Activated CD8-positive, alpha-beta T cell treated with anti-CD3 and anti-CD28 coated beads, Interleukin-2, amount 10 ng/mL, durations not matched to agents 7 days and 5 days (primary cell): ENCODE measurements at regions not wholly inside any gene's neighbourhood (a gene's known extent, or its start where the extent isn't known, plus 50 kb on each side); places are given as distances from the start of the nearest gene placed in this dataset.
"Not testable (repeated sequence)": the region's sequence is repeated elsewhere in the genome, so short reads cannot be mapped to it uniquely, and the experiment has no call there.

ENCODE experiments used
- ATAC-seq: fragments of 150-1000 bp; cut with Tn5 transposase; one replicate; pipeline ENCODE4 v1.10.0; 2021; ENCODE audit warnings: moderate library complexity
- CTCF ChIA-PET: fragments of 350-600 bp; sonication (Branson Sonifier 250); formaldehyde crosslinking; loops from one replicate; lab custom pipeline; 2021; ENCODE audit warnings: antibody characterized with exemption; lab: Charles Lee
- POLR2A ChIA-PET: fragments of 350-600 bp; sonication (Branson Sonifier 250); formaldehyde crosslinking; loops from one replicate; lab custom pipeline; 2021; ENCODE audit warnings: antibody characterized with exemption; lab: Charles Lee
- DNase-seq: peaks from one replicate; pipeline ENCODE4 v3.0.0-alpha.2; 2020
- H3K27ac Mint-ChIP-seq: one replicate; pipeline ENCODE4 v1.8.0; 2021; ENCODE audit warnings: mild to moderate bottlenecking, mixed read lengths
- H3K27me3 Mint-ChIP-seq: one replicate; pipeline ENCODE4 v1.8.0; 2021; ENCODE audit warnings: low read depth, mixed read lengths
- H3K36me3 Mint-ChIP-seq: one replicate; pipeline ENCODE4 v1.8.0; 2021; ENCODE audit warnings: low read depth, mixed read lengths
- H3K4me1 Mint-ChIP-seq: one replicate; pipeline ENCODE4 v1.8.0; 2021; ENCODE audit warnings: low read depth, mixed read lengths
- H3K4me3 Mint-ChIP-seq: one replicate; pipeline ENCODE4 v1.8.0; 2021; ENCODE audit warnings: mild to moderate bottlenecking, mixed read lengths
- H3K9me3 Mint-ChIP-seq: one replicate; pipeline ENCODE4 v1.8.0; 2022; ENCODE audit warnings: mixed read lengths; ENCODE audit not compliant: insufficient read depth

- H3K9me3 Mint-ChIP-seq, H3K4me3 Mint-ChIP-seq, H3K36me3 Mint-ChIP-seq, H3K4me1 Mint-ChIP-seq, CTCF ChIA-PET, H3K27ac Mint-ChIP-seq, POLR2A ChIA-PET, ATAC-seq, DNase-seq, H3K27me3 Mint-ChIP-seq: not testable (repeated sequence)
These were observed 71.0 kb downstream of the DAPL1 start for GRCh38 chr2:158866082-158866481.

DNA sequence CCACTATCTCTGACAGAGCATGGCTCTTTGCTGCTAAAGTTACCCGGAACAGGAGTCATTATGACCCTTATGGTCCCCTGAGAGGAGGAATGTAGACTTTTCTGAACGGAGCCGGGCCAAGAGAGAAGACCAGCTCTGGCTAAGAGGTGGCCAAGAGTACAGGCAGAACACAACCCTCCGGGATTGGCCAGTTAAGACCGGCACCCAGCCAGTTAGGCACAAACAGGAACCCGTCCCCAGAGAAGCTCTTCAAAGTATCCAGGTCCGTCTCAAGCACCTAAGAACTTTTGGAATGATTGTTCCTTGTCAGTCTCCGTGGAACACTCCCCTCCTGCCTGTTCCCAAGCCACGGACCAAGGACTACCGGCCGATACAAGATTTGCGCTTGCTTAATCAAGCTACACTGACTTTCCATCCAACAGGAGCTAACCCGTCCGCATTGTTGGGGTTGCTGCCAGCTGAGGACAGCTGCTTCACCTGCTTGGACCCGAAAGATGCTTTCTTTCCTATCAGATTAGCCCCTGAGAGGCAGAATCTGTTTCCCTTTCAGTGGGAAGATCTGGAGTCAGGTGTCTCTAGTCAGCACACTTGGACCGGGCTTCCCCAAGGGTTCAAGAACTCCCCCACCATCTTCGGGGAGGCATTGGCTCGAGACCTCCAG lies 72.5 kb downstream of the DAPL1 start:
- H3K27ac Mint-ChIP-seq, H3K4me3 Mint-ChIP-seq, CTCF ChIA-PET, H3K9me3 Mint-ChIP-seq, H3K4me1 Mint-ChIP-seq, ATAC-seq, H3K36me3 Mint-ChIP-seq, DNase-seq, H3K27me3 Mint-ChIP-seq, POLR2A ChIA-PET: not testable (repeated sequence)

GRCh38 chr2:158868386-158868785 lies 73.3 kb downstream of the DAPL1 start:
- POLR2A ChIA-PET, CTCF ChIA-PET, H3K27me3 Mint-ChIP-seq, H3K27ac Mint-ChIP-seq, H3K4me3 Mint-ChIP-seq, H3K36me3 Mint-ChIP-seq, H3K9me3 Mint-ChIP-seq, ATAC-seq, DNase-seq, H3K4me1 Mint-ChIP-seq: not testable (repeated sequence)

DNA sequence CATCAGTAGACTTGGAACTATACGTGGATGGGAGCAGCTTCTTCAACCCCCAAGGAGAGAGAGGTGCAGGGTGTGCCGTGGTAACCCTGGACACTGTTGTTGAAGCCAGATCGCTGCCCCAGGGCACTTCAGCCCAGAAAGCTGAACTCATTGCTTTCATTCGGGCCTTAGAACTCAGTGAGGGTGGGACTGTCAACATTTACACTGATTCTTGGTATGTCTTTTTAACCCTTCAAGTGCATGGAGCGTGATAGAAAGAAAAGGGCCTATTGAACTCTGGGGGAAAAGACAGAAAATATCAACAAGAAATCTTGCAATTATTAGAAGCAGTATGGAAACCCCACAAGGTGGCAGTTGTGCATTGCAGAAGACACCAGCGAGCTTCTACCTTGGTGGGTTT lies 74.0 kb downstream of the DAPL1 start:
- ATAC-seq, H3K9me3 Mint-ChIP-seq, POLR2A ChIA-PET, H3K4me1 Mint-ChIP-seq, H3K36me3 Mint-ChIP-seq, H3K4me3 Mint-ChIP-seq, H3K27ac Mint-ChIP-seq, H3K27me3 Mint-ChIP-seq, DNase-seq, CTCF ChIA-PET: not testable (repeated sequence)

DNA sequence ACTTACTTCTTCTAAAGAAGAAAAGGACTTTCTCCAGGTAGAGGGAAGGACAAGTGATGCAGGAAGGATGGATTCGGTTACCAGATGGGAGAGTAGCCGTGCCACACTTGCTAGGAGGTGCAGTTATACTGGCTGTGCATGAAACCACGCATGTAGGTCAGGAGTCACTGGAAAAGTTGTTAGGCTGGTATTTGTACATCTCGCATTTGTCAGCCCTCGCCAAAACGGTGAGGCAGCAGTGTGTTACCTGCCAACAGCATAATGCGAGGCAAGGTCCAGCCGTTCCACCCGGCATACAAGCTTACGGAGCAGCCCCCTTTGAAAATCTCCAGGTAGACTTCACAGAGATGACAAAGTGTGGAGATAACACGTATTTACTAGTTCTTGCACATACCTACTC lies 74.5 kb downstream of the DAPL1 start:
- H3K9me3 Mint-ChIP-seq, H3K36me3 Mint-ChIP-seq, H3K4me1 Mint-ChIP-seq, ATAC-seq, H3K27ac Mint-ChIP-seq, POLR2A ChIA-PET, H3K27me3 Mint-ChIP-seq, H3K4me3 Mint-ChIP-seq, DNase-seq, CTCF ChIA-PET: not testable (repeated sequence)

GRCh38 chr2:158878003-158878402 lies 82.9 kb downstream of the DAPL1 start:
- CTCF ChIA-PET = no interaction called here
- Mint-ChIP-seq H3K27me3 (no peaks in the 10 kb centered on the region), H3K9me3 (no peaks in the 10 kb centered on the region), H3K4me1 (no peaks in the 10 kb centered on the region), H3K36me3 (no peaks in the 10 kb centered on the region), H3K27ac (no peak overlapping the region), H3K4me3 (no peak overlapping the region)
- no peak for DNase-seq
- no peak for ATAC-seq
- POLR2A ChIA-PET = no interaction called here

- ChIA-PET POLR2A (no interaction called here), CTCF (no interaction called here)
- Mint-ChIP-seq H3K36me3 (no peaks in the 10 kb centered on the region), H3K4me3 (no peak overlapping the region), H3K27ac (no peak overlapping the region), H3K4me1 (no peaks in the 10 kb centered on the region), H3K9me3 (no peaks in the 10 kb centered on the region), H3K27me3 (no peaks in the 10 kb centered on the region)
- no peak for ATAC-seq
- DNase-seq = no peak
These were observed 84.2 kb downstream of the DAPL1 start for GRCh38 chr2:158879229-158879903.

DNA sequence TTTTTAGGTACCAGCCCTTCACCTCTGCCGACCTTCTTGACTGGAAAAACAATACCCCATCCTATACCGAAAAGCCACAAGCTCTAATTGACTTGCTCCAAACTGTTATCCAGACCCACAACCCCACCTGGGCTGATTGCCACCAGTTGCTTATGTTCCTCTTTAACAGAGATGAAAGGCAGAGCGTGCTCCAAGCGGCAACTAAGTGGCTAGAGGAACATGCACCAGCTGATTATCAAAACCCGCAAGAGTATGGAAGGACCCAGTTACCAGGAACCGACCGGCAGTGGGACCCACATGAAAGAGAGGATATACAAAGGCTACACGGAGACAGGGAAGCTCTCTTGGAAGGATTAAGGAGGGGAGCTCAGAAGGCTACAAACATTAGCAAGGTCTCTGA lies 86.1 kb upstream of the TANC1 start:
- Mint-ChIP-seq H3K27ac (no peak overlapping the region), H3K36me3 (no peaks in the 10 kb centered on the region), H3K9me3 (no peaks in the 10 kb centered on the region), H3K4me1 (no peaks in the 10 kb centered on the region), H3K4me3 (no peak overlapping the region), H3K27me3 (no peaks in the 10 kb centered on the region)
- DNase-seq = no peak
- no peak for ATAC-seq
- ChIA-PET CTCF (no interaction called here), POLR2A (no interaction called here)

GRCh38 chr2:158884552-158884951 lies 83.9 kb upstream of the TANC1 start:
- CTCF ChIA-PET, H3K4me1 Mint-ChIP-seq, H3K27me3 Mint-ChIP-seq, H3K4me3 Mint-ChIP-seq, H3K9me3 Mint-ChIP-seq, POLR2A ChIA-PET, ATAC-seq, DNase-seq, H3K27ac Mint-ChIP-seq, H3K36me3 Mint-ChIP-seq: not testable (repeated sequence)

DNA sequence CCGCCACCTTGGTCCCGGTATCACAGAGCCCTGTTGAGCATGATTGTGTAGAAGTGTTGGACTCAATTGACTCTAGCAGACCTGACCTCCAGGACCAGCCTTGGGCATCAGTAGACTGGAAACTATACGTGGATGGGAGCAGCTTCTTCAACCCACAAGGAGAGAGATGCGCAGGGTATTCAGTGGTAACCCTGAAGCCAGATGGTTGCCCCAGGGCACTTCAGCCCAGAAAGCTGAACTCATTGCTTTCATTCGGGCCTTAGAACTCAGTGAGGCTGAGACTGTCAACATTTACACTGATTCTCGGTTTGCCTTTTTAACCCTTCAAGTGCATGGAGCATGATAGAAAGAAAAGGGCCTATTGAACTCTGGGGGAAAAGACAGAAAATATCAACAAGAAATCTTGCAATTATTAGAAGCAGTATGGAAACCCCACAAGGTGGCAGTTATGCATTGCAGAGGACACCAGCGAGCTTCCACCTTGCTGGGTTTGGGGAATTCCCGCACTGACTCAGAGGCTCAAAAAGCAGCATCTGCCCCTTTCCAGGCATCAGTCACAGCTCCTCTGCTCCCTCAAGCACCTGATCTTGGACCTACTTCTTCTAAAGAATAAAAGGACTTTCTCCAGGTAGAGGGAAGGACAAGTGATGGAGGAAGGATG lies 83.3 kb upstream of the TANC1 start:
- DNase-seq, H3K9me3 Mint-ChIP-seq, ATAC-seq, H3K27ac Mint-ChIP-seq, H3K4me3 Mint-ChIP-seq, CTCF ChIA-PET, POLR2A ChIA-PET, H3K36me3 Mint-ChIP-seq, H3K4me1 Mint-ChIP-seq, H3K27me3 Mint-ChIP-seq: not testable (repeated sequence)

GRCh38 chr2:158885679-158886050 lies 82.8 kb upstream of the TANC1 start:
- DNase-seq, H3K27ac Mint-ChIP-seq, H3K4me3 Mint-ChIP-seq, POLR2A ChIA-PET, H3K4me1 Mint-ChIP-seq, H3K27me3 Mint-ChIP-seq, ATAC-seq, H3K36me3 Mint-ChIP-seq, CTCF ChIA-PET, H3K9me3 Mint-ChIP-seq: not testable (repeated sequence)

- peaks cover 2% of the 10 kb centered on the region for H3K27me3 Mint-ChIP-seq
- H3K9me3 Mint-ChIP-seq = no peaks in the 10 kb centered on the region
- no peak overlapping the region for H3K4me3 Mint-ChIP-seq
- H3K36me3 Mint-ChIP-seq = no peaks in the 10 kb centered on the region
- POLR2A ChIA-PET = no interaction called here
- DNase-seq = no peak
- no peak overlapping the region for H3K27ac Mint-ChIP-seq
- no peak for ATAC-seq
- CTCF ChIA-PET = interaction anchor here (1.4 kb wide), 1 partner anchor 13 kb away, joined by 3 read pairs; no protein-coding TSS in a partner anchor
- H3K4me1 Mint-ChIP-seq = no peaks in the 10 kb centered on the region
These were observed 79.1 kb upstream of the TANC1 start for GRCh38 chr2:158889135-158889853.
